Fibroblast of mammary gland (primary cell): ENCODE measurements at regions not wholly inside any gene's neighbourhood (a gene's known extent, or its start where the extent isn't known, plus 50 kb on each side); places are given as distances from the start of the nearest gene placed in this dataset.

ENCODE experiments used
- DNase-seq: peaks from one replicate; pipeline ENCODE4 v3.0.0-alpha.2; 2010; ENCODE audit warnings: low read depth
- H3K4me3 ChIP-seq: 2 replicates; pipeline ENCODE4 v1.5.1; 2011; ENCODE audit warnings: low read depth, mild to moderate bottlenecking, low read length, moderate library complexity; ENCODE audit not compliant: control insufficient read depth
- TF ChIP-seq, protein P1 (sequence below): conservative IDR thresholded peaks from 2 replicates; pipeline ENCODE4 v1.5.1; 2011; ENCODE audit warnings: low read depth, low read length, inconsistent platforms; ENCODE audit not compliant: control insufficient read depth, insufficient read depth

DNA sequence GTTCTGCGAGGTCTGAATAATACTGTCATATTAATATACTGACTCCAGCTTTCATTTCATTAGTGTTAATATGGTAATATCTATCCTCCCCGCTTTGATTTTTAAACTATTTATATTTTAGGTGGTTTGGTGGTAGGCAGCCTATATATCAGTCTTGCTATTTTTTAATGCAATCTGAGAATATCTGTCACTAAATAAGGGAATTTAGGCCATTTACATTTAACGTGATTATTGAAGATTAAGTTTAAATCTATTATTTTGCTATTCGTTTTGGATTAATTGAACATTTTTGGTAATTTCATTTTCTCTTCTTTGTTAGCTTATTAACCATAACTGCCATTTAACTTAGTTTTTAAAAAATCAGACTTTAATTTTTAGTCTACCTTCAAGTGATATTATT is 247.7 kb upstream of the PMFBP1 start:
- TF ChIP-seq, protein P1, sequence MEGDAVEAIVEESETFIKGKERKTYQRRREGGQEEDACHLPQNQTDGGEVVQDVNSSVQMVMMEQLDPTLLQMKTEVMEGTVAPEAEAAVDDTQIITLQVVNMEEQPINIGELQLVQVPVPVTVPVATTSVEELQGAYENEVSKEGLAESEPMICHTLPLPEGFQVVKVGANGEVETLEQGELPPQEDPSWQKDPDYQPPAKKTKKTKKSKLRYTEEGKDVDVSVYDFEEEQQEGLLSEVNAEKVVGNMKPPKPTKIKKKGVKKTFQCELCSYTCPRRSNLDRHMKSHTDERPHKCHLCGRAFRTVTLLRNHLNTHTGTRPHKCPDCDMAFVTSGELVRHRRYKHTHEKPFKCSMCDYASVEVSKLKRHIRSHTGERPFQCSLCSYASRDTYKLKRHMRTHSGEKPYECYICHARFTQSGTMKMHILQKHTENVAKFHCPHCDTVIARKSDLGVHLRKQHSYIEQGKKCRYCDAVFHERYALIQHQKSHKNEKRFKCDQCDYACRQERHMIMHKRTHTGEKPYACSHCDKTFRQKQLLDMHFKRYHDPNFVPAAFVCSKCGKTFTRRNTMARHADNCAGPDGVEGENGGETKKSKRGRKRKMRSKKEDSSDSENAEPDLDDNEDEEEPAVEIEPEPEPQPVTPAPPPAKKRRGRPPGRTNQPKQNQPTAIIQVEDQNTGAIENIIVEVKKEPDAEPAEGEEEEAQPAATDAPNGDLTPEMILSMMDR, result no peak
- DNase-seq, result no peak
- no peak overlapping the region for H3K4me3 ChIP-seq

- DNase-seq, result no peak
- TF ChIP-seq, protein P1, result no peak
- no peak overlapping the region for H3K4me3 ChIP-seq
Measured at GRCh38 chr16:72415379-72415778, 243.4 kb upstream of the PMFBP1 start.

DNA sequence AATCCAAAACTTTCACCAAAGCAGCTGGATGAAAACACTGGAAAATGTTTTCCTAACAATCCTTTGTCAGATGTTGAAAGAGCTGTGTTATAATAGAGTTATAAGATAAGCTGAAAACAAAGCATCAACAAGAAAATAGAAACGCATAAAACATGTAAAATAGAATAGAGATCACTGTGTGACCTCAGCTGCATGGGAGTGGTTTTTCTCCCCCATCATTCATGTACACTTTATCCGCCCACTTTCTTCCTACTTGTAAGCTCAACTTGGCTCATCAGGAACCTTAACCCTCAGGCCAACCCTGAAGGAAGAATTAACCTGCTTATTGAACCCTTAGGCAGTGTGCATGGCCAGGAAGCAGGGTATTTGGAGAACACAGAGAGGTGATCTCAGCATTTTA is 238.5 kb upstream of the PMFBP1 start:
- H3K4me3 ChIP-seq, result no peak overlapping the region
- TF ChIP-seq, protein P1, result no peak
- peak; percentile 11 for DNase-seq

GRCh38 chr16:72409423-72409822 is 237.5 kb upstream of the PMFBP1 start:
- DNase-seq, result no peak
- TF ChIP-seq, protein P1, result no peak
- H3K4me3 ChIP-seq, result no peak overlapping the region

DNA sequence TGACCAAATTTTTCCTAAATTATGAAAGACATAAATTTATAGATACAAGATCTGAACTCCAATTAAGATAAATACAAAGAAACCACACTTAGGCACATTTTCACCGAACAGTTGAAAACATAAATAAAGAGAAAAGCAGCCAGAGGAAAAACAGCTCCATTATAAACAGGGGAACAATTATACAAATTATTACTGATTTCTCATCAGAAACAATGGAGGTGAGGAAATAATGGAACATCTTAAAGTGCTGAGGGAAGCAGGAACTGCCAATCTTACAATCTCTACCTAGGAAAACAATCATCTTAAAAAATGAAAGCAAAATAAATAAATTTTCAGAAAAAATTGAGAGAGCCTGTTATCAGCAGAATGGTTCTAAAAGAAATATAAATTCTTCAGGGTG is 234.4 kb upstream of the PMFBP1 start:
- TF ChIP-seq, protein P1, result no peak
- H3K4me3 ChIP-seq, result no peak overlapping the region
- DNase-seq, result no peak

GRCh38 chr16:72404299-72404698 is 232.3 kb upstream of the PMFBP1 start:
- TF ChIP-seq, protein P1, result no peak
- no peak overlapping the region for H3K4me3 ChIP-seq
- DNase-seq, result peak; percentile 19

- TF ChIP-seq, protein P1, result no peak
- no peak overlapping the region for H3K4me3 ChIP-seq
- no peak for DNase-seq
Measured at GRCh38 chr16:72401084-72401361, 229.1 kb upstream of the PMFBP1 start.
